NCI-H2107 (cell line): ENCODE measurements at regions not wholly inside any gene's neighbourhood (a gene's known extent, or its start where the extent isn't known, plus 50 kb on each side); places are given as distances from the start of the nearest gene placed in this dataset.

Experiments used
- DNase-seq: peaks from one replicate; lab custom pipeline; 2025; lab: John Stamatoyannopoulos, UW

GRCh38 chr2:6353669-6354068, 512.0 kb downstream of the CMPK2 start:
- DNase-seq = no peak

GRCh38 chr2:6354546-6354945, 511.2 kb downstream of the CMPK2 start:
- no peak for DNase-seq

- DNase-seq = no peak
Measured at GRCh38 chr2:6355886-6356761, 509.6 kb downstream of the CMPK2 start.

- no peak for DNase-seq
Measured at GRCh38 chr2:6358546-6358945, 507.2 kb downstream of the CMPK2 start.

GRCh38 chr2:6358985-6359384, 506.7 kb downstream of the CMPK2 start:
- no peak for DNase-seq

GRCh38 chr2:6359964-6360363, 505.7 kb downstream of the CMPK2 start:
- DNase-seq = no peak

- DNase-seq = no peak
Measured at GRCh38 chr2:6362671-6363450, 502.8 kb downstream of the CMPK2 start.

- no peak for DNase-seq
Measured at GRCh38 chr2:6368281-6368680, 497.4 kb downstream of the CMPK2 start.

- no peak for DNase-seq
Measured at GRCh38 chr2:6369266-6369665, 496.4 kb downstream of the CMPK2 start.

GRCh38 chr2:6370753-6371551, 494.8 kb downstream of the CMPK2 start:
- no peak for DNase-seq

- DNase-seq = no peak
Measured at GRCh38 chr2:6372317-6372901, 493.3 kb downstream of the CMPK2 start.

GRCh38 chr2:6381326-6381725, 484.4 kb downstream of the CMPK2 start:
- DNase-seq = no peak

GRCh38 chr2:6384341-6384740, 481.4 kb downstream of the CMPK2 start:
- no peak for DNase-seq

- no peak for DNase-seq
Measured at GRCh38 chr2:6392354-6392753, 473.4 kb downstream of the CMPK2 start.

- no peak for DNase-seq
Measured at GRCh38 chr2:6392966-6393365, 472.7 kb downstream of the CMPK2 start.

GRCh38 chr2:6393819-6394218, 471.9 kb downstream of the CMPK2 start:
- no peak for DNase-seq

- DNase-seq = no peak
Measured at GRCh38 chr2:6394276-6394675, 471.4 kb downstream of the CMPK2 start.

- DNase-seq = no peak
Measured at GRCh38 chr2:6398421-6398820, 467.3 kb downstream of the CMPK2 start.

- DNase-seq = no peak
Measured at GRCh38 chr2:6401301-6401700, 464.4 kb downstream of the CMPK2 start.

- no peak for DNase-seq
Measured at GRCh38 chr2:6408057-6408456, 457.6 kb downstream of the CMPK2 start.

- DNase-seq = no peak
Measured at GRCh38 chr2:6410313-6410712, 455.4 kb downstream of the CMPK2 start.

GRCh38 chr2:6412533-6413091, 453.1 kb downstream of the CMPK2 start:
- DNase-seq = no peak
